ENCODE measurements at regions not wholly inside any gene's neighbourhood (a gene's known extent, or its start where the extent isn't known, plus 50 kb on each side); places are given as distances from the start of the nearest gene placed in this dataset.

GRCh38 chr11:131229221-131229620, 141.2 kb upstream of the NTM start:
- Histone ChIP-seq H3K79me2 (ENCODE audit: control insufficient read depth, insufficient read depth, low read length) (no peaks in the 10 kb centered on the region), H3K27ac (ENCODE audit: control insufficient read depth, insufficient read depth) (no peak overlapping the region), H3K36me3 (ENCODE audit: control insufficient read depth in 2 of 2, insufficient read depth in 2 of 2, low read length in 1 of 2) (no peaks in the 10 kb centered on the region), H3K9me3 (replicated peaks; ENCODE audit: control insufficient read depth, insufficient read depth, low read length) (no peaks in the 10 kb centered on the region; the same call in 2 of the 3 replicates), H3K4me2 (ENCODE audit: control insufficient read depth, insufficient read depth) (no peak overlapping the region), H3K27me3 (replicated peaks in 1 of 2; ENCODE audit: control insufficient read depth in 2 of 2, insufficient read depth in 2 of 2, low read length in 1 of 2) (no peaks in the 10 kb centered on the region), H2AFZ (ENCODE audit: control insufficient read depth, low read depth, low read length) (no peak overlapping the region), H3K4me1 (ENCODE audit: control insufficient read depth, insufficient read depth, low read length) (no peaks in the 10 kb centered on the region), H4K20me1 (ENCODE audit: control insufficient read depth, insufficient read depth) (no peaks in the 10 kb centered on the region), H3K9ac (ENCODE audit: control insufficient read depth, insufficient read depth, low read length) (no peak overlapping the region), H3K4me3 (no peak overlapping the region)
- SMC1A ChIA-PET (ENCODE audit: uncharacterized antibody, unreplicated experiment), result no interaction called here
- in situ Hi-C loops (cut with MboI), result no loop called here
- FAIRE-seq (no peak), ATAC-seq (no peak), DNase-seq (ENCODE audit: low read depth, low spot score) (no peak)
- CTCF ChIA-PET, result interaction anchor here (0.5 to 0.8 kb wide), 2 partner anchors 9 to 166 kb away, joined by 3 read pairs; no protein-coding TSS in a partner anchor
- WGBS (ENCODE audit: insufficient coverage, insufficient replicate concordance, low lambda C conversion rate, missing lambda C conversion rate), result 0% methylated on average over 2 of the region's 2 CpGs
- no TSS peak for BruUV-seq (replicated peaks)
- POLR2A ChIA-PET, result no interaction called here
- TF ChIP-seq BRCA1 (IDR thresholded peaks at IDR 0.05; ENCODE audit: low read depth, low read length), result no peak
- no peak for TF ChIP-seq MLLT1 (IDR thresholded peaks at IDR 0.05)
- no peak for TF ChIP-seq FOXK2 (IDR thresholded peaks at IDR 0.05)
- TF ChIP-seq SUPT20H (IDR thresholded peaks at IDR 0.05; ENCODE audit: borderline replicate concordance, control insufficient read depth, low read depth, low read length), result no peak
- no peak for TF ChIP-seq USF2 (IDR thresholded peaks at IDR 0.05; ENCODE audit: borderline replicate concordance, low read depth, low read length)
- TF ChIP-seq TCF12 (IDR thresholded peaks at IDR 0.05; ENCODE audit: low read depth, low read length), result no peak
- no peak for TF ChIP-seq NFIC (IDR thresholded peaks at IDR 0.05; ENCODE audit: low read depth, low read length)
- no peak for TF ChIP-seq ZNF274 (IDR thresholded peaks at IDR 0.05; ENCODE audit: insufficient read depth, insufficient read length)
- TF ChIP-seq RCOR1 (conservative IDR thresholded peaks at IDR 0.05; ENCODE audit: low read depth, low read length), result no peak
- no peak for TF ChIP-seq TARDBP (IDR thresholded peaks at IDR 0.05; ENCODE audit: borderline replicate concordance)
- no peak for TF ChIP-seq POLR2A (IDR thresholded peaks at IDR 0.05; ENCODE audit: low read depth, low read length)
- TF ChIP-seq SKIL (IDR thresholded peaks at IDR 0.05; ENCODE audit: low read depth, poor library complexity, severe bottlenecking), result no peak
- no peak for TF ChIP-seq CBX3 (IDR thresholded peaks at IDR 0.05; ENCODE audit: borderline replicate concordance, low read depth)
- TF ChIP-seq BCL3 (IDR thresholded peaks at IDR 0.05; ENCODE audit: borderline replicate concordance, insufficient read depth, low read depth, low read length, poor library complexity, severe bottlenecking), result no peak
- no peak for TF ChIP-seq ZNF622 (IDR thresholded peaks at IDR 0.05)
- no peak for TF ChIP-seq IRF4 (IDR thresholded peaks at IDR 0.05; ENCODE audit: low read depth, low read length)
- no peak for TF ChIP-seq RBBP5 (conservative IDR thresholded peaks at IDR 0.05)
- no peak for TF ChIP-seq EP300 (IDR thresholded peaks at IDR 0.05; ENCODE audit: borderline replicate concordance in 1 of 2, control insufficient read depth in 1 of 2, low read depth in 2 of 2, low read length in 2 of 2)
- intact Hi-C loops (cut with micrococcal nuclease; ENCODE audit: unreplicated experiment), result no loop called here
- RAD21 ChIA-PET (ENCODE audit: unreplicated experiment), result no interaction called here

All from GM12878 (cell line).